ENCODE measurements at regions not wholly inside any gene's neighbourhood (a gene's known extent, or its start where the extent isn't known, plus 50 kb on each side); places are given as distances from the start of the nearest gene placed in this dataset.
A peak's percentile ranks its signal among the peaks of the same experiment; 100 is the strongest.

DNA sequence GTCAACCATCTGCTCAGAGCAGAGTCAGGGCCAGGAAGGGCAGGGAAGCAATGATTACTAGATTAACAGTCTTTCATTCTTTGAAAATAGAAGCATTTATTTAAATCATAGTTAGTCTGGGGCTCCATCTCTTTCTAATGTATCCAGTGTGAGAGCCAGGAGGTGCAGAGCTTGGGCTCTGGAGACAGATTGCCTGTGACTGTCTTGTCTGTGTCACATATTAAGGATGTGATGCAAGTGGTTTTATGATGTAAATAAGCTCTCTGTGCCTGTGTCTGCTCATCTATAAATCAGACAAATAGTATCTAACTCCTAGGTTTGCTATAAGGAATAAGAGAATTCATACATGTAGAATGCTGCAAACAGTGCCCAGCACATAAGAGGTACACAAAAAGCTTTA is 104.9 kb upstream of the TANK start:
- DNase-seq (ENCODE audit: extremely low read depth, insufficient read length), result no peak
- TF ChIP-seq, protein P1, sequence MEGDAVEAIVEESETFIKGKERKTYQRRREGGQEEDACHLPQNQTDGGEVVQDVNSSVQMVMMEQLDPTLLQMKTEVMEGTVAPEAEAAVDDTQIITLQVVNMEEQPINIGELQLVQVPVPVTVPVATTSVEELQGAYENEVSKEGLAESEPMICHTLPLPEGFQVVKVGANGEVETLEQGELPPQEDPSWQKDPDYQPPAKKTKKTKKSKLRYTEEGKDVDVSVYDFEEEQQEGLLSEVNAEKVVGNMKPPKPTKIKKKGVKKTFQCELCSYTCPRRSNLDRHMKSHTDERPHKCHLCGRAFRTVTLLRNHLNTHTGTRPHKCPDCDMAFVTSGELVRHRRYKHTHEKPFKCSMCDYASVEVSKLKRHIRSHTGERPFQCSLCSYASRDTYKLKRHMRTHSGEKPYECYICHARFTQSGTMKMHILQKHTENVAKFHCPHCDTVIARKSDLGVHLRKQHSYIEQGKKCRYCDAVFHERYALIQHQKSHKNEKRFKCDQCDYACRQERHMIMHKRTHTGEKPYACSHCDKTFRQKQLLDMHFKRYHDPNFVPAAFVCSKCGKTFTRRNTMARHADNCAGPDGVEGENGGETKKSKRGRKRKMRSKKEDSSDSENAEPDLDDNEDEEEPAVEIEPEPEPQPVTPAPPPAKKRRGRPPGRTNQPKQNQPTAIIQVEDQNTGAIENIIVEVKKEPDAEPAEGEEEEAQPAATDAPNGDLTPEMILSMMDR (IDR thresholded peaks at IDR 0.05; ENCODE audit: insufficient read depth, low read length, poor library complexity, severe bottlenecking), result no peak
- Histone ChIP-seq H3K36me3 (ENCODE audit: control insufficient read depth, insufficient read depth, low read length) (no peaks in the 10 kb centered on the region), H3K27me3 (replicated peaks; ENCODE audit: control insufficient read depth, insufficient read depth, low read length) (no peaks in the 10 kb centered on the region), H3K4me3 (replicated peaks; ENCODE audit: low read depth, low read length) (no peak overlapping the region)

DNA sequence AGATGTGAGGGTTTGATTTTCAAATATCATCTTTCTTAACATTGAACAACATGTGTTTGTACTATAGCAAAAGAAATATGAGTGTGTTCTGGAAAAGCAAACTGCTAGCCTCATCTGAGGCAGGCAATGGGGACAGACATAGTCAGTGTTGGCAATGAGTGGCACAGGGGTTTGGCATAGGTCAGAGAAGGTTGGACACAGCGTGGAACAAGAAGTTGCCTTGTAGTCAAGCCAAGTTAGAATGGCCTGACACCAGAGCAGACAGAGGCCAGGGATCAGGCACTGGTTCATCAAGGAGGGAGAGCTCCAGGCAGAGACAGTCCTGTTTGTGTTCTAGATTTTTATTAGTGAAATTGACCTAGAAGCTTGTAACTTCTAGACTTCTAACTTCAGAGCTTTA is 100.8 kb upstream of the TANK start:
- H3K36me3 ChIP-seq (ENCODE audit: control insufficient read depth, insufficient read depth, low read length), result no peaks in the 10 kb centered on the region
- H3K4me3 ChIP-seq (replicated peaks; ENCODE audit: low read depth, low read length), result no peak overlapping the region
- TF ChIP-seq, protein P1 (IDR thresholded peaks at IDR 0.05; ENCODE audit: insufficient read depth, low read length, poor library complexity, severe bottlenecking), result no peak
- H3K27me3 ChIP-seq (replicated peaks; ENCODE audit: control insufficient read depth, insufficient read depth, low read length), result no peaks in the 10 kb centered on the region
- no peak for DNase-seq (ENCODE audit: extremely low read depth, insufficient read length)

DNA sequence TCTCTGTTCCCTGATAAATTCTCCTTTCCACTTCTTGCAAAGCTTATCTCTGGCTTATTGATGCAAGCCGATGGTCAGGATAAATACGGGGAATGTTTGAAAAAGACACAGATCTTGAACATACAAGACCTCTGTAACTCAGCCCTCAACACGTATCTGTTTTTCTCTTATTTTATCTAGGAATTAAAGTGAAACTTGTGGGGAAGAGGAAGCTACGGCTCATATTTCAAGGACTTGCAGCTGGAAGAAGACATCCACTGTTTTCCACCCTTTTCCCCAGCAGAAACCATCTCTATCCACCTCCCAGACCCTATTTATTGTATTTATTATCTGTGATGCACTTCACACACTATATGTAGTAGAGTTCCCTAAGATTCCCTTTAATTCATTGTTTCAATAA is 98.4 kb upstream of the TANK start:
- no peak for DNase-seq (ENCODE audit: extremely low read depth, insufficient read length)
- no peak overlapping the region for H3K4me3 ChIP-seq (replicated peaks; ENCODE audit: low read depth, low read length)
- H3K27me3 ChIP-seq (replicated peaks; ENCODE audit: control insufficient read depth, insufficient read depth, low read length), result no peaks in the 10 kb centered on the region
- TF ChIP-seq, protein P1 (IDR thresholded peaks at IDR 0.05; ENCODE audit: insufficient read depth, low read length, poor library complexity, severe bottlenecking), result no peak
- no peaks in the 10 kb centered on the region for H3K36me3 ChIP-seq (ENCODE audit: control insufficient read depth, insufficient read depth, low read length)

DNA sequence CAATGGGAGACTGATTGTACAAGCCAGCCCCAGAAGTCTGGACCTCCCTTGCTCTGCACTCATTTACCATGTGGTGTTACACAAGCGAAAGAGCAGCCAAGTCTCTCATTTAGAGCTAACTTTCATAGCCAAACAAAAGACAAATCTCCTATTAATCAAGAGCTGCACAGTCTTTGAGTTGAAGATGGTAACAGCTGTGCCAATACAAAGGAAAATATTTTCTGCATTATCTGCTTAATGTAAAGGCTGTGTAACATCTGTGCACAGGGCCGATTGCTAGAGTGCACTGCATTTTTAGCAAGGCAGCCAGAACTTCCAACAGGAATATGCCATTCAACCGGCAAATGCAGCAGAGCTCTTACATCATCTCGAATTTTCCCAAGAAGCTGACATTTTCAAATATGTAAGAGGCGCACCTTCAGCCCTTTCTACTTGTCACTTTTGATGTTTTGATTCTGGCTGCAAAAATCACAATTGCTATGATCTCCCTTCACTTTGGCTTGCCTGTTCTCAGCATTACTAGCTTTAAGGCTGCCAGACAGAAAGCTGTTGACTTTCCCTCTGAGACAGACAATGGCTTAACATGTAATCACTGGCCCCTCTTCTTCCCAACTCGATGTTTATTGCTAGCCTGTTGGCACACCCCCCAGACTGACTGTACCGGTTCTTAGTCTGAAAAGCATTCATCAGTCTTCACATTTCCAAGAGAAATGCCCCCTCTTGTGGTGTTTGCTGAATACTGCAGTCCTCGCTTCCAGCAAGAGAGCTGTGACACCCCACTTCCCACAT is 96.9 kb upstream of the TANK start:
- no peak for DNase-seq (ENCODE audit: extremely low read depth, insufficient read length)
- no peak overlapping the region for H3K4me3 ChIP-seq (replicated peaks; ENCODE audit: low read depth, low read length)
- no peaks in the 10 kb centered on the region for H3K27me3 ChIP-seq (replicated peaks; ENCODE audit: control insufficient read depth, insufficient read depth, low read length)
- H3K36me3 ChIP-seq (ENCODE audit: control insufficient read depth, insufficient read depth, low read length), result no peaks in the 10 kb centered on the region
- TF ChIP-seq, protein P1 (IDR thresholded peaks at IDR 0.05; ENCODE audit: insufficient read depth, low read length, poor library complexity, severe bottlenecking), result peak; percentile 89

DNA sequence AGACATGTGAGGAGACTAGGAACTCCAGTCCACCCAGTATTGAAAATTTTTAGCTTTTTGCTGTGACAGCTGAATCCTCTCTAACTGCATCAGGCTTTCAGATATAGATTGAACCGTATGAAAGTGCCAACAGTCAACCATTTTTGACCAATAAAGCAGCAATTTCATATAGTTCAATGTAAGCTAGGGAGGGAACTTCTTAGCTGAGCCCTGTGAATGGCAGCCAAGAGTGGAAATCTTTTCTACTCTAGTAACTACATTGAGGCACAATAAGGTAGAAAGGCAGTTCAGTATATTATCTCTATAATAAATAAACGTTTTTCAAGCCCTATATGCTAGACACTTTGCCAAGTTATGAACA is 96.3 kb upstream of the TANK start:
- TF ChIP-seq, protein P1 (IDR thresholded peaks at IDR 0.05; ENCODE audit: insufficient read depth, low read length, poor library complexity, severe bottlenecking), result no peak
- Histone ChIP-seq H3K4me3 (replicated peaks; ENCODE audit: low read depth, low read length) (no peak overlapping the region), H3K36me3 (ENCODE audit: control insufficient read depth, insufficient read depth, low read length) (no peaks in the 10 kb centered on the region), H3K27me3 (replicated peaks; ENCODE audit: control insufficient read depth, insufficient read depth, low read length) (no peaks in the 10 kb centered on the region)
- no peak for DNase-seq (ENCODE audit: extremely low read depth, insufficient read length)
